ENCODE measurements at regions not wholly inside any gene's neighbourhood (a gene's known extent, or its start where the extent isn't known, plus 50 kb on each side); places are given as distances from the start of the nearest gene placed in this dataset.

- Histone ChIP-seq H3K27me3 (no peaks in the 10 kb centered on the region), H3K4me1 (no peaks in the 10 kb centered on the region), H3K36me3 (no peaks in the 10 kb centered on the region), H3K9me3 (no peaks in the 10 kb centered on the region), H3K27ac (no peak overlapping the region), H3K4me3 (no peak overlapping the region)
- intact Hi-C loops (cut with DNase I) = no loop called here
- WGBS (ENCODE audit: insufficient coverage, low coverage, low lambda C conversion rate, missing lambda C conversion rate) = 50% methylated on average over 1 of the region's 1 CpG
- no peak for ATAC-seq
- DNase-seq = no peak
- no peak for TF ChIP-seq CTCF (IDR thresholded peaks at IDR 0.05)
- TF ChIP-seq POLR2A (IDR thresholded peaks at IDR 0.05) = no peak
These were observed 171.6 kb upstream of the TNP1 start for GRCh38 chr2:217031445-217031844.

GRCh38 chr2:217030081-217030480, 170.2 kb upstream of the TNP1 start:
- Histone ChIP-seq H3K4me1 (no peaks in the 10 kb centered on the region), H3K27ac (no peak overlapping the region), H3K9me3 (no peaks in the 10 kb centered on the region), H3K4me3 (no peak overlapping the region), H3K36me3 (no peaks in the 10 kb centered on the region), H3K27me3 (no peaks in the 10 kb centered on the region)
- intact Hi-C loops (cut with DNase I) = no loop called here
- TF ChIP-seq POLR2A (IDR thresholded peaks at IDR 0.05) (no peak), CTCF (IDR thresholded peaks at IDR 0.05) (no peak)
- DNase-seq = no peak
- ATAC-seq = no peak
- WGBS (ENCODE audit: insufficient coverage, low coverage, low lambda C conversion rate, missing lambda C conversion rate) = 43% methylated on average over 5 of the region's 6 CpGs

- ATAC-seq = no peak
- Histone ChIP-seq H3K36me3 (no peaks in the 10 kb centered on the region), H3K4me1 (no peaks in the 10 kb centered on the region), H3K4me3 (no peak overlapping the region), H3K27me3 (no peaks in the 10 kb centered on the region), H3K27ac (no peak overlapping the region), H3K9me3 (no peaks in the 10 kb centered on the region)
- WGBS (ENCODE audit: insufficient coverage, low coverage, low lambda C conversion rate, missing lambda C conversion rate) = 56% methylated on average over 1 of the region's 1 CpG
- no peak for TF ChIP-seq POLR2A (IDR thresholded peaks at IDR 0.05)
- DNase-seq = no peak
- intact Hi-C loops (cut with DNase I) = no loop called here
These were observed 168.3 kb upstream of the TNP1 start for GRCh38 chr2:217028128-217028527.

GRCh38 chr2:217027414-217027813, 167.6 kb upstream of the TNP1 start:
- Histone ChIP-seq H3K4me3 (no peak overlapping the region), H3K9me3 (no peaks in the 10 kb centered on the region), H3K4me1 (no peaks in the 10 kb centered on the region), H3K27me3 (no peaks in the 10 kb centered on the region), H3K27ac (no peak overlapping the region), H3K36me3 (no peaks in the 10 kb centered on the region)
- TF ChIP-seq POLR2A (IDR thresholded peaks at IDR 0.05) = no peak
- no peak for TF ChIP-seq CTCF (IDR thresholded peaks at IDR 0.05)
- DNase-seq (no peak), ATAC-seq (no peak)
- intact Hi-C loops (cut with DNase I) = no loop called here
- WGBS (ENCODE audit: insufficient coverage, low coverage, low lambda C conversion rate, missing lambda C conversion rate) = 11% methylated on average over 1 of the region's 1 CpG

GRCh38 chr2:217026569-217026968, 166.7 kb upstream of the TNP1 start:
- Histone ChIP-seq H3K27me3 (no peaks in the 10 kb centered on the region), H3K27ac (no peak overlapping the region), H3K4me3 (no peak overlapping the region), H3K9me3 (no peaks in the 10 kb centered on the region), H3K36me3 (no peaks in the 10 kb centered on the region), H3K4me1 (no peaks in the 10 kb centered on the region)
- no peak for DNase-seq
- 65% methylated on average over 3 of the region's 3 CpGs for WGBS (ENCODE audit: insufficient coverage, low coverage, low lambda C conversion rate, missing lambda C conversion rate)
- no peak for ATAC-seq
- no peak for TF ChIP-seq CTCF (IDR thresholded peaks at IDR 0.05)
- no peak for TF ChIP-seq POLR2A (IDR thresholded peaks at IDR 0.05)
- intact Hi-C loops (cut with DNase I) = no loop called here
